WTC11 (cell line): ENCODE measurements at regions not wholly inside any gene's neighbourhood (a gene's known extent, or its start where the extent isn't known, plus 50 kb on each side); places are given as distances from the start of the nearest gene placed in this dataset.
A peak's percentile ranks its signal among the peaks of the same experiment; 100 is the strongest.
"Not testable (repeated sequence)": the region's sequence is repeated elsewhere in the genome, so short reads cannot be mapped to it uniquely, and the experiment has no call there.

ENCODE experiments used
- ATAC-seq: fragments of 200-7000 bp; cut with Tn5 transposase; 2 replicates; pipeline ENCODE4 v1.10.0; 2021; ENCODE audit warnings: mild to moderate bottlenecking, moderate library complexity
- CTCF ChIA-PET: fragments of 300-600 bp; sonication (Branson Sonifier 250); formaldehyde crosslinking; loops from one replicate; lab custom pipeline; 2021; ENCODE audit warnings: antibody characterized with exemption; lab: Charles Lee
- POLR2A ChIA-PET: fragments of 350-600 bp; sonication (Branson Sonifier 250); formaldehyde crosslinking; loops from one replicate; lab custom pipeline; 2021; ENCODE audit warnings: antibody characterized with exemption; lab: Charles Lee
- DNase-seq: peaks from one replicate; pipeline ENCODE4 v3.0.0; 2021; ENCODE audit warnings: low spot score
- H3K27ac Mint-ChIP-seq: 2 replicates; pipeline ENCODE4 v1.8.0; 2021; ENCODE audit warnings: mixed read lengths
- H3K27me3 Mint-ChIP-seq: 2 replicates; pipeline ENCODE4 v1.8.0; 2021; ENCODE audit warnings: low read depth, mild to moderate bottlenecking, moderate library complexity, mixed read lengths
- H3K36me3 Mint-ChIP-seq: 2 replicates; pipeline ENCODE4 v1.8.0; 2021; ENCODE audit warnings: mixed read lengths
- H3K4me1 Mint-ChIP-seq: 2 replicates; pipeline ENCODE4 v1.8.0; 2022; ENCODE audit warnings: mixed read lengths
- H3K4me3 Mint-ChIP-seq: 2 replicates; pipeline ENCODE4 v1.8.0; 2021; ENCODE audit warnings: mild to moderate bottlenecking, moderate library complexity, mixed read lengths
- H3K9me3 Mint-ChIP-seq: 2 replicates; pipeline ENCODE4 v1.8.0; 2021; ENCODE audit warnings: mixed read lengths
- CBFB ChIP-seq: sonication (generic); formaldehyde crosslinking; IDR thresholded peaks from 2 replicates; pipeline ENCODE4 v1.8.1; 2022; ENCODE audit warnings: mild to moderate bottlenecking, low read depth, missing genetic modification reagents
- E2F4 ChIP-seq: sonication (generic); formaldehyde crosslinking; IDR thresholded peaks from 2 replicates; pipeline ENCODE4 v1.8.1; 2022; ENCODE audit warnings: low read depth, mild to moderate bottlenecking, moderate library complexity, missing genetic modification reagents, borderline replicate concordance
- E2F5 ChIP-seq: sonication (generic); formaldehyde crosslinking; IDR thresholded peaks from 2 replicates; pipeline ENCODE4 v1.8.1; 2022; ENCODE audit warnings: mild to moderate bottlenecking, moderate library complexity, missing genetic modification reagents
- ELF4 ChIP-seq: sonication (generic); formaldehyde crosslinking; IDR thresholded peaks from 2 replicates; pipeline ENCODE4 v1.8.1; 2022; ENCODE audit warnings: low read depth, mild to moderate bottlenecking, moderate library complexity, missing genetic modification reagents
- ESRRA ChIP-seq: sonication (generic); formaldehyde crosslinking; IDR thresholded peaks from 2 replicates; pipeline ENCODE4 v1.8.1; 2022; ENCODE audit warnings: mild to moderate bottlenecking, missing genetic modification reagents, borderline replicate concordance
- FOXJ3 ChIP-seq: sonication (generic); formaldehyde crosslinking; IDR thresholded peaks from 2 replicates; pipeline ENCODE4 v1.9.0; 2021; ENCODE audit warnings: missing genetic modification reagents, mild to moderate bottlenecking, borderline replicate concordance
- FOXP1 ChIP-seq: sonication (generic); formaldehyde crosslinking; IDR thresholded peaks from 2 replicates; pipeline ENCODE4 v1.8.0; 2022; ENCODE audit warnings: missing genetic modification reagents, mild to moderate bottlenecking, moderate library complexity, borderline replicate concordance
- GABPB1 ChIP-seq: sonication (generic); formaldehyde crosslinking; IDR thresholded peaks from 2 replicates; pipeline ENCODE4 v1.8.1; 2023; ENCODE audit warnings: mild to moderate bottlenecking, missing genetic modification reagents
- GRHL2 ChIP-seq: fragments of 250-450 bp; sonication (Bioruptor Pico); IDR thresholded peaks from 2 replicates; pipeline ENCODE4 v1.8.0; 2022; ENCODE audit warnings: mild to moderate bottlenecking, moderate library complexity; ENCODE audit not compliant: insufficient replicate concordance, severe bottlenecking
- HMGA2 ChIP-seq: fragments of 250-450 bp; sonication (Bioruptor Pico); IDR thresholded peaks from 2 replicates; pipeline ENCODE4 v1.4.0; 2021; ENCODE audit warnings: mild to moderate bottlenecking, moderate library complexity
- MXD4 ChIP-seq: fragments of 250-450 bp; sonication (Bioruptor Pico); IDR thresholded peaks from 2 replicates; pipeline ENCODE4 v1.8.0; 2021; ENCODE audit warnings: mild to moderate bottlenecking, moderate library complexity, borderline replicate concordance
- NFATC4 ChIP-seq: fragments of 250-450 bp; sonication (Bioruptor Pico); IDR thresholded peaks from 2 replicates; pipeline ENCODE4 v1.9.0; 2021; ENCODE audit warnings: mild to moderate bottlenecking
- NFE2L1 ChIP-seq: sonication (generic); formaldehyde crosslinking; IDR thresholded peaks from 2 replicates; pipeline ENCODE4 v1.8.1; 2023; ENCODE audit warnings: missing genetic modification reagents
- OVOL2 ChIP-seq: fragments of 250-450 bp; sonication (Bioruptor Pico); IDR thresholded peaks from 2 replicates; pipeline ENCODE4 v1.9.0; 2021; ENCODE audit warnings: mild to moderate bottlenecking, borderline replicate concordance
- TEAD4 ChIP-seq: sonication (generic); formaldehyde crosslinking; IDR thresholded peaks from 2 replicates; pipeline ENCODE4 v1.8.0; 2022; ENCODE audit warnings: mild to moderate bottlenecking, missing genetic modification reagents
- USF1 ChIP-seq: sonication (generic); formaldehyde crosslinking; IDR thresholded peaks from 2 replicates; pipeline ENCODE4 v1.8.0; 2022; ENCODE audit warnings: mild to moderate bottlenecking, missing genetic modification reagents
- USF2 ChIP-seq: sonication (generic); formaldehyde crosslinking; IDR thresholded peaks from 2 replicates; pipeline ENCODE4 v1.8.1; 2023; ENCODE audit warnings: mild to moderate bottlenecking, missing genetic modification reagents, moderate library complexity
- ZNF121 ChIP-seq: sonication (generic); formaldehyde crosslinking; IDR thresholded peaks from 2 replicates; pipeline ENCODE4 v1.8.0; 2023; ENCODE audit warnings: missing genetic modification reagents
- ZNF138 ChIP-seq: sonication (generic); formaldehyde crosslinking; conservative IDR thresholded peaks from 2 replicates; pipeline ENCODE4 v1.8.1; 2022; ENCODE audit warnings: mild to moderate bottlenecking, moderate library complexity, missing genetic modification reagents
- ZNF232 ChIP-seq: sonication (generic); formaldehyde crosslinking; IDR thresholded peaks from 2 replicates; pipeline ENCODE4 v1.8.0; 2022; ENCODE audit warnings: mild to moderate bottlenecking, missing genetic modification reagents
- ZNF263 ChIP-seq: sonication (generic); formaldehyde crosslinking; IDR thresholded peaks from 2 replicates; pipeline ENCODE4 v1.8.1; 2022; ENCODE audit warnings: low read depth, mild to moderate bottlenecking, moderate library complexity, missing genetic modification reagents
- ZNF281 ChIP-seq: sonication (generic); formaldehyde crosslinking; IDR thresholded peaks from 2 replicates; pipeline ENCODE4 v1.8.0; 2023; ENCODE audit warnings: mild to moderate bottlenecking, missing genetic modification reagents
- ZNF425 ChIP-seq: fragments of 250-450 bp; sonication (Bioruptor Pico); conservative IDR thresholded peaks from 2 replicates; pipeline ENCODE4 v1.9.0; 2021; ENCODE audit warnings: mild to moderate bottlenecking
- ZNF671 ChIP-seq: fragments of 250-450 bp; sonication (Bioruptor Pico); IDR thresholded peaks from 2 replicates; pipeline ENCODE4 v1.8.0; 2021; ENCODE audit warnings: mild to moderate bottlenecking

- Mint-ChIP-seq H3K4me1 (peaks cover 14% of the 10 kb centered on the region), H3K27ac (no peak overlapping the region), H3K4me3 (no peak overlapping the region), H3K36me3 (peaks cover 13% of the 10 kb centered on the region), H3K27me3 (no peaks in the 10 kb centered on the region), H3K9me3 (peaks cover 22% of the 10 kb centered on the region)
- CTCF ChIA-PET, result no interaction called here
- ATAC-seq (no peak), DNase-seq (no peak)
- TF ChIP-seq FOXP1, result no peak
- no peak for TF ChIP-seq NFE2L1 (CRISPR knock-in tag)
- TF ChIP-seq MXD4, result no peak
- TF ChIP-seq USF1 (CRISPR knock-in tag), result no peak
- TF ChIP-seq ZNF671 (CRISPR knock-in tag), result no peak
- POLR2A ChIA-PET, result no interaction called here
These were observed 388.0 kb upstream of the CDIN1 start for GRCh38 chr15:36191459-36191858.

- Mint-ChIP-seq H3K36me3 (peaks cover 15% of the 10 kb centered on the region), H3K4me3 (peak overlapping the region; percentile 34; the same call in 1 of the 2 replicates), H3K9me3 (peaks cover 22% of the 10 kb centered on the region), H3K27ac (0 out of 2 replicates have a peak overlapping the region, but pooled peaks have one; percentile 49), H3K4me1 (peaks cover 10% of the 10 kb centered on the region)
- POLR2A ChIA-PET, ATAC-seq, H3K27me3 Mint-ChIP-seq, CTCF ChIA-PET: not testable (repeated sequence)
- DNase-seq, result peak; percentile 61
These were observed 383.9 kb upstream of the CDIN1 start for GRCh38 chr15:36195361-36196007.

- peaks cover 4% of the 10 kb centered on the region; the same call in 1 of the 2 replicates for H3K9me3 Mint-ChIP-seq
- DNase-seq (no peak), ATAC-seq (no peak)
- H3K4me1 Mint-ChIP-seq, result peaks cover 11% of the 10 kb centered on the region
- H3K27me3 Mint-ChIP-seq, result no peaks in the 10 kb centered on the region
- H3K4me3 Mint-ChIP-seq, result no peak overlapping the region
- ChIA-PET CTCF (no interaction called here), POLR2A (no interaction called here)
- no peaks in the 10 kb centered on the region; the same call in 1 of the 2 replicates for H3K36me3 Mint-ChIP-seq
- H3K27ac Mint-ChIP-seq, result no peak overlapping the region
- TF ChIP-seq HMGA2 (CRISPR knock-in tag), result no peak
- no peak for TF ChIP-seq E2F4 (CRISPR knock-in tag)
- no peak for TF ChIP-seq NFATC4 (CRISPR knock-in tag)
- TF ChIP-seq ZNF138 (CRISPR knock-in tag), result no peak
- no peak for TF ChIP-seq ZNF232
- no peak for TF ChIP-seq USF2 (CRISPR knock-in tag)
- no peak for TF ChIP-seq ZNF425 (CRISPR knock-in tag)
- TF ChIP-seq ELF4 (CRISPR knock-in tag), result no peak
- no peak for TF ChIP-seq OVOL2
- no peak for TF ChIP-seq ZNF121 (CRISPR knock-in tag)
- no peak for TF ChIP-seq TEAD4 (CRISPR knock-in tag)
- no peak for TF ChIP-seq GRHL2 (CRISPR knock-in tag)
- TF ChIP-seq CBFB, result no peak
- no peak for TF ChIP-seq ZNF281 (CRISPR knock-in tag)
- no peak for TF ChIP-seq ESRRA (CRISPR knock-in tag)
- no peak for TF ChIP-seq FOXJ3 (CRISPR knock-in tag)
- TF ChIP-seq E2F5 (CRISPR knock-in tag), result no peak
- no peak for TF ChIP-seq ZNF263
- TF ChIP-seq GABPB1, result no peak
These were observed 370.4 kb upstream of the CDIN1 start for GRCh38 chr15:36208868-36209582.
